ENCODE measurements at regions not wholly inside any gene's neighbourhood (a gene's known extent, or its start where the extent isn't known, plus 50 kb on each side); places are given as distances from the start of the nearest gene placed in this dataset.

DNA sequence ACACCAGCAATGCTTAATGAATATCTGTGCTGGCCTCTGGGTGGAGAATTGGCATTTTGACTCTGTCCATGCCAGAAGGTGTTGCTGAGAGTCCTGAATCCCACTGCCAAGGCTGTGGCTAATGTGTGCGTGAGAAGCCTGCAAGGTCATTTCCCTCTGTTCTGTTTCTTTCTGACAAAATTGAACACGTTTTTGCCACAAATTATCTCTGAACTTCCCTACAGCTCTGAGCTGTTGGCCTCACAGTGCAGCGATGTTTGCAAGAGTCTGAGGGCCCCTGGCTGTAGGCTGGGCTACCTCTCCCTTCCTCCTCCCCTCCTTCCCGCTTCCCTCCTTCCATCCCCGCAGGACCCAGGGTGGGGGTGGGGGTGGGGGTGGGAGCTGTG, 154.1 kb upstream of the HS6ST1 start:
- H3K27ac ChIP-seq (ENCODE audit: low read depth, low read length) = no peak overlapping the region
- H3K4me2 ChIP-seq (ENCODE audit: low read length) = no peak overlapping the region
- peaks cover 9% of the 10 kb centered on the region for H3K4me1 ChIP-seq (ENCODE audit: control insufficient read depth, low read length)
- no peaks in the 10 kb centered on the region for H3K9me2 ChIP-seq (replicated peaks; ENCODE audit: control insufficient read depth, low read length)
- no peaks in the 10 kb centered on the region for H3K36me3 ChIP-seq (ENCODE audit: control insufficient read depth, low read length)
- H3K9me3 ChIP-seq (ENCODE audit: control insufficient read depth, insufficient read depth, low read length) = peaks cover 30% of the 10 kb centered on the region
- no peak overlapping the region for H3K4me3 ChIP-seq (ENCODE audit: low read length)
- no peak for TF ChIP-seq EZH2phosphoT487 (IDR thresholded peaks at IDR 0.05; ENCODE audit: borderline replicate concordance, low read length)
- TF ChIP-seq, protein P1, sequence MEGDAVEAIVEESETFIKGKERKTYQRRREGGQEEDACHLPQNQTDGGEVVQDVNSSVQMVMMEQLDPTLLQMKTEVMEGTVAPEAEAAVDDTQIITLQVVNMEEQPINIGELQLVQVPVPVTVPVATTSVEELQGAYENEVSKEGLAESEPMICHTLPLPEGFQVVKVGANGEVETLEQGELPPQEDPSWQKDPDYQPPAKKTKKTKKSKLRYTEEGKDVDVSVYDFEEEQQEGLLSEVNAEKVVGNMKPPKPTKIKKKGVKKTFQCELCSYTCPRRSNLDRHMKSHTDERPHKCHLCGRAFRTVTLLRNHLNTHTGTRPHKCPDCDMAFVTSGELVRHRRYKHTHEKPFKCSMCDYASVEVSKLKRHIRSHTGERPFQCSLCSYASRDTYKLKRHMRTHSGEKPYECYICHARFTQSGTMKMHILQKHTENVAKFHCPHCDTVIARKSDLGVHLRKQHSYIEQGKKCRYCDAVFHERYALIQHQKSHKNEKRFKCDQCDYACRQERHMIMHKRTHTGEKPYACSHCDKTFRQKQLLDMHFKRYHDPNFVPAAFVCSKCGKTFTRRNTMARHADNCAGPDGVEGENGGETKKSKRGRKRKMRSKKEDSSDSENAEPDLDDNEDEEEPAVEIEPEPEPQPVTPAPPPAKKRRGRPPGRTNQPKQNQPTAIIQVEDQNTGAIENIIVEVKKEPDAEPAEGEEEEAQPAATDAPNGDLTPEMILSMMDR (IDR thresholded peaks at IDR 0.05; ENCODE audit: low read depth, low read length, poor library complexity, severe bottlenecking) = no peak
- no peaks in the 10 kb centered on the region for H3F3A ChIP-seq (ENCODE audit: control insufficient read depth, insufficient read depth)
- H4K20me1 ChIP-seq (ENCODE audit: control insufficient read depth, insufficient read depth, low read depth, low read length) = no peaks in the 10 kb centered on the region
- no peaks in the 10 kb centered on the region for H3K27me3 ChIP-seq (ENCODE audit: control insufficient read depth, low read length)
- H3K79me2 ChIP-seq (ENCODE audit: control insufficient read depth, low read length) = no peaks in the 10 kb centered on the region

DNA sequence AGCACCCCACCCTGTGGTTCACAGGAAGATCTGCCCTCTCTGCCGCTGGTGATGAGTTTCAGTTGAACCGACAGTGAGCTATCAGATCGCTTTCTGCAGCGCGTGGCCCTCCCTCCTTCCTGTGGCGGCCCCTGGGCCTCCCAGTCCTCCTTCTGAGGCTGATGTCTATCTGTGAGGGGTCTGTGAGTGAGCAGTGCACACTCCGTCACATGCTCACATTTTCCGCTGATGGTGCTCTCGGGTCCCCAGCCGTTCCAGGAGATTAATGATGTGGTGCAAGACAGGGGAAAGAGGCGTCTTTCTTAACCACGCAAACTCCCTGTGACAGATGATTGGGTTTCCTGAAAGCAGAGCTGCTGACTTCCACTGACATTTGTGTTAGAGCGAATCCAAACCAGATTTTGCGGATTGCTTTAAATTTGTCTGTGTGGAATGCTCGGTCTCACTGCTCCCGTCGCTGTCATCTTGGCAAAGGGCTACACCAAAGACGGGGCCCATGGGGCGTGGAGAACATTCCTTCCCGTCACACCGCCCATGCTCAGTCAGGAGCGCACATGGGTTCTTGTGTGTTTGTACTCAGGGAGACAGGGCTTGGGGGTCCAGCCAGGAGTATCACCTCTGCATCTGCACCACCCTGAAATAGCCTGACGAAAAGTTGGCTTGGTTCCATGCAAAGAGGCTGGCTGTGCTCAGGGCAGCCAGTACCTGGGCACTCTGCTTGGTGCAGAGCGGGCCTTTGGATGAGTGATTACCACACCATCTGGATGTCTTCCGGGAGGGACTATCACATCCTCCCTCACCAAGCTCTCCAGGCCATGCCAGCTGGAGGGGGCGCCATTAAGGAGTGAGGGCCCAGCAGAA, 154.7 kb upstream of the HS6ST1 start:
- TF ChIP-seq, protein P1 (IDR thresholded peaks at IDR 0.05; ENCODE audit: low read depth, low read length, poor library complexity, severe bottlenecking) = no peak
- no peak for TF ChIP-seq EZH2phosphoT487 (IDR thresholded peaks at IDR 0.05; ENCODE audit: borderline replicate concordance, low read length)
- no peaks in the 10 kb centered on the region for H4K20me1 ChIP-seq (ENCODE audit: control insufficient read depth, insufficient read depth, low read depth, low read length)
- peaks cover 9% of the 10 kb centered on the region for H3K4me1 ChIP-seq (ENCODE audit: control insufficient read depth, low read length)
- no peaks in the 10 kb centered on the region for H3K9me2 ChIP-seq (replicated peaks; ENCODE audit: control insufficient read depth, low read length)
- peaks cover 24% of the 10 kb centered on the region for H3K9me3 ChIP-seq (ENCODE audit: control insufficient read depth, insufficient read depth, low read length)
- no peaks in the 10 kb centered on the region for H3K27me3 ChIP-seq (ENCODE audit: control insufficient read depth, low read length)
- H3K4me3 ChIP-seq (ENCODE audit: low read length) = no peak overlapping the region
- H3K79me2 ChIP-seq (ENCODE audit: control insufficient read depth, low read length) = no peaks in the 10 kb centered on the region
- H3F3A ChIP-seq (ENCODE audit: control insufficient read depth, insufficient read depth) = no peaks in the 10 kb centered on the region
- H3K27ac ChIP-seq (ENCODE audit: low read depth, low read length) = no peak overlapping the region
- no peaks in the 10 kb centered on the region for H3K36me3 ChIP-seq (ENCODE audit: control insufficient read depth, low read length)
- H3K4me2 ChIP-seq (ENCODE audit: low read length) = no peak overlapping the region

DNA sequence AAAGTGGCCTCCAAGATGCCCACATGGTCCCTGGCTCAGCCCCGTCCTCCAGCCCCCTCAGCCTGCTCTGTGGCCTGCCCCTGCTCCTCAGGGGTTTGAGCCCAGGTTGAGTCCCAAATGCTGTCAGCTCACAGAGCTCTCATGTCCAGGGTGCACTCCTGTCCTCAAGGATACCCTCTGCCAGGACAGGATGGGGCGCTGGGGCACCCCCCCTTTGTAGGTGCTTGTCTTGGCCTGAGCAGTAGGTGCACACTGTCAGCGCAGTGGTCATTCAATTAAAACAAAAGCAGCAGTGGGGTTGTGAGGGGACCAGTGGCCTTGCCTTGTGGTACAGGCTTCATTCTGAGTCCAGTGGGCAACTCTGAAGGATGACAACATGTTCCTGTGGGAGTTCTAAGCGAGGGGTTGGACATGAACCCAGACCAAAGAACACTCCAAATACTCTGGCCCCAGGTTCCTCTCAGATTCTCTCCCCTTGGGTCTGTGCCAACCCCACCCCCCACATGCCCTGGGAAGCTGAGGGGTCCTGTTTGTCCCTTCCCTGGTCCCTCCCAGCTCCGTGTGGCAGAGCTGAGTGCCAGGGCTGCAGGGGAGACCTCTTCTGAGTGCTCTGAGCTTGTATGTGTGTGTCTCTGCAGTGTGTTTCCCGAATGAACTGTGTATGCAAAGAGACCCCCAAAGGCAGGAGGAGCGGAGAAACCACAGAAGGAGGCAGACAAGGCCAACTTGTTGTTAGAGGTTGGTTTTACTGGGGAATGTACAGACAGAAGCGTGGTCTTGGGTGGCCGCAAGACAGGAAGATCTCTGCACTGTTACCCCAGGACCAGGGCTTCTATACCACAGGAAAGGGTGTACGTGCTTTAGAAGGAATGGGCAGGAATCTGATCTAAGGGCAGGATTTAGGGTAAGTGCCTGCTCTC, 155.6 kb upstream of the HS6ST1 start:
- Histone ChIP-seq H3F3A (ENCODE audit: control insufficient read depth, insufficient read depth) (no peaks in the 10 kb centered on the region), H3K4me3 (ENCODE audit: low read length) (no peak overlapping the region), H3K27me3 (ENCODE audit: control insufficient read depth, low read length) (no peaks in the 10 kb centered on the region), H3K9me2 (replicated peaks; ENCODE audit: control insufficient read depth, low read length) (no peaks in the 10 kb centered on the region), H3K79me2 (ENCODE audit: control insufficient read depth, low read length) (no peaks in the 10 kb centered on the region), H4K20me1 (ENCODE audit: control insufficient read depth, insufficient read depth, low read depth, low read length) (no peaks in the 10 kb centered on the region), H3K9me3 (ENCODE audit: control insufficient read depth, insufficient read depth, low read length) (peaks cover 15% of the 10 kb centered on the region), H3K36me3 (ENCODE audit: control insufficient read depth, low read length) (no peaks in the 10 kb centered on the region), H3K27ac (ENCODE audit: low read depth, low read length) (no peak overlapping the region), H3K4me2 (ENCODE audit: low read length) (no peak overlapping the region), H3K4me1 (ENCODE audit: control insufficient read depth, low read length) (peaks cover 9% of the 10 kb centered on the region)
- no peak for TF ChIP-seq EZH2phosphoT487 (IDR thresholded peaks at IDR 0.05; ENCODE audit: borderline replicate concordance, low read length)
- TF ChIP-seq, protein P1 (IDR thresholded peaks at IDR 0.05; ENCODE audit: low read depth, low read length, poor library complexity, severe bottlenecking) = no peak

All from DOHH2 (cell line).